GM18505 (cell line): ENCODE measurements at regions not wholly inside any gene's neighbourhood (a gene's known extent, or its start where the extent isn't known, plus 50 kb on each side); places are given as distances from the start of the nearest gene placed in this dataset.

ENCODE experiments used
- ATAC-seq: cut with Tn5 transposase; IDR thresholded peaks from one replicate; pipeline ENCODE4 v1.9.1; 2021; ENCODE audit not compliant: unreplicated experiment
- POLR2A ChIP-seq: IDR thresholded peaks from 4 replicates; pipeline ENCODE4 v1.6.1; 2011; ENCODE audit warnings: borderline replicate concordance; ENCODE audit not compliant: insufficient read depth, insufficient read length; ENCODE audit errors: extremely low read depth

GRCh38 chr10:110446954-110447608 lies 50.6 kb upstream of the DUSP5 start:
- ATAC-seq, result no peak

GRCh38 chr10:110447886-110448285 lies 49.8 kb upstream of the DUSP5 start:
- ATAC-seq, result no peak
- no peak for TF ChIP-seq POLR2A

More at GRCh38 chr10:110446954-110447608, 50.6 kb upstream of the DUSP5 start:
- TF ChIP-seq POLR2A, result no peak
